ENCODE measurements at regions not wholly inside any gene's neighbourhood (a gene's known extent, or its start where the extent isn't known, plus 50 kb on each side); places are given as distances from the start of the nearest gene placed in this dataset.
"Not testable (repeated sequence)": the region's sequence is repeated elsewhere in the genome, so short reads cannot be mapped to it uniquely, and the experiment has no call there.

DNA sequence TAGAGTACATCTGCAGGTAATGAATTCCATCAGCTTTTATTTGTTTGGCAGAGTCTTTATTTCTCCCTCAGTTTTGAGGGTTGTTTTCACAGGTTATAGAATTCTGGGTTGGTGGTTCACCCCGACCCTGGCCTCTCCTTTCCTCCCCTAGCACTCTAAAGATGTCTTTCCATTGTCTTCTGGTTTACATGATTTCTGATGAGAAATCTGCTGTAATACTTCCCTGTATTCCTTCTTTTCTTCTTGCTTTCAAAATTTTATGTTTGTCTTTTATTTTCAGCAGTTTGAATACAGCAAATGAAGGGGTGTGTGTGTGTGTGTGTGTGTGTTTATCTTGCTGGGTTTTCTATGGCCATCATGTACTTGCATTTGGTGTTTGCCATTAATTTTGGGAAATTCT is 312.0 kb upstream of the RPS23 start:
- TF ChIP-seq TAF1 (IDR thresholded peaks at IDR 0.05; ENCODE audit: low read depth, low read length) (no peak), POLR2A (IDR thresholded peaks at IDR 0.05; ENCODE audit: low read depth, low read length) (no peak), POU2F2 (IDR thresholded peaks at IDR 0.05; ENCODE audit: low read depth, low read length) (no peak), PAX5 (IDR thresholded peaks at IDR 0.05; ENCODE audit: insufficient read depth, low read length, severe bottlenecking) (no peak), POLR2AphosphoS5 (IDR thresholded peaks at IDR 0.05; ENCODE audit: low read depth, low read length) (no peak), SPI1 (IDR thresholded peaks at IDR 0.05; ENCODE audit: low read depth, low read length) (no peak)
- FAIRE-seq (no peak), DNase-seq (ENCODE audit: insufficient read length, low spot score) (no peak)

DNA sequence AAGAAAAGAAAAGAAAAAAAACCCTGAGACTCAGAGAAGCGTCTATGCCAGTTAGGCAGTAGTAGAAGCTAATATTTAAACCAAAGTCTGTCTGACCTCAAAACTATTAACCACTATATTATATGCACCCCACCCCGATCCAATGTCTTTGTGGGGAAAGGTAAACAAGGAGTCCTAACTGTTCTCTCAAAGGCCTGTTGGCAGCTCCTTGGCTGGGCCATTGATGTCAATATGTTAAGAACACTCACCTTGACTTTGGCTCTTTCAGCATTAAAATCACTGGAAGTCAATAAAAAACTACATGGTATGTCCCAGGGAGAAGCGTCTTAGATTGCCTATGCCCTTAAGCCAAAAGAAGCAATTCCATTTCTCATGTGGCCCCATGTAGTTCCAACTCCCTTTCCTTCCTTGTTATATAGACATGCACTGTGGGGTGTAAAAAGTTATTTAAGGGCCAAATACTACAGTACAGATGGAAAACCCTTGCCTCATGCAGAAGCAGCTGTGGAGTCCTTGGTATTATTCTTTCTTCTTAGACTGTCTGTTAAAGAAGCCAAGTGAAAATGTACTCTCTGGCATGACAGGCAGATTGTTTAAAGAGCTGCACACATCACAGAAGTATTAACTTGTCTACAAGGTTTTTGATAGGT is 308.6 kb upstream of the RPS23 start:
- DNase-seq (ENCODE audit: insufficient read length, low spot score), result no peak
- no peak for FAIRE-seq
- TF ChIP-seq PAX5 (IDR thresholded peaks at IDR 0.05; ENCODE audit: insufficient read depth, low read length, severe bottlenecking) (no peak), POU2F2 (IDR thresholded peaks at IDR 0.05; ENCODE audit: low read depth, low read length) (no peak), POLR2AphosphoS5 (IDR thresholded peaks at IDR 0.05; ENCODE audit: low read depth, low read length) (no peak), TAF1 (IDR thresholded peaks at IDR 0.05; ENCODE audit: low read depth, low read length) (no peak), SPI1 (IDR thresholded peaks at IDR 0.05; ENCODE audit: low read depth, low read length) (no peak), POLR2A (IDR thresholded peaks at IDR 0.05; ENCODE audit: low read depth, low read length) (no peak)

DNA sequence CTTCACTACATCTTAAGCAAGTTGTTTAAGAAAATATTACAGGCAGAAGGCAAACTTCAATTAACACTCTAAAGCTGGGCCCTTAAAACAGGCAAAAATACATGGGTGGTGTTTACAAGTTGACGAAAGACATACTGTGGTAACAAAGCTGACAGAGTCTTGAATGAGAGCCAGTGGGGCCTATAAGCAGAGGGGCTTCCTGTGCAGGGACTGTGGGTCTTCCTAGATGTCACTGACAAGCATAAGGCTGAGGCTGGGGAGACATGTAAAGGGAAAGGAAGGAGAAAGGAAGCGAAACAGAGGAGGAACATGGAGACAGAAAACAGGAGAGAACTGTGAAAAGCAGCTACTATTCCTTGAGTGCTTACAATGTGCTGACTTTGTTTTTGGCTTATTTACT is 308.0 kb upstream of the RPS23 start:
- DNase-seq (ENCODE audit: insufficient read length, low spot score), result no peak
- TF ChIP-seq POLR2AphosphoS5 (IDR thresholded peaks at IDR 0.05; ENCODE audit: low read depth, low read length), result no peak
- TF ChIP-seq TAF1 (IDR thresholded peaks at IDR 0.05; ENCODE audit: low read depth, low read length), result no peak
- TF ChIP-seq POLR2A (IDR thresholded peaks at IDR 0.05; ENCODE audit: low read depth, low read length), result no peak
- TF ChIP-seq PAX5 (IDR thresholded peaks at IDR 0.05; ENCODE audit: insufficient read depth, low read length, severe bottlenecking), result no peak
- TF ChIP-seq SPI1 (IDR thresholded peaks at IDR 0.05; ENCODE audit: low read depth, low read length), result no peak
- TF ChIP-seq POU2F2 (IDR thresholded peaks at IDR 0.05; ENCODE audit: low read depth, low read length), result no peak
- no peak for FAIRE-seq

DNA sequence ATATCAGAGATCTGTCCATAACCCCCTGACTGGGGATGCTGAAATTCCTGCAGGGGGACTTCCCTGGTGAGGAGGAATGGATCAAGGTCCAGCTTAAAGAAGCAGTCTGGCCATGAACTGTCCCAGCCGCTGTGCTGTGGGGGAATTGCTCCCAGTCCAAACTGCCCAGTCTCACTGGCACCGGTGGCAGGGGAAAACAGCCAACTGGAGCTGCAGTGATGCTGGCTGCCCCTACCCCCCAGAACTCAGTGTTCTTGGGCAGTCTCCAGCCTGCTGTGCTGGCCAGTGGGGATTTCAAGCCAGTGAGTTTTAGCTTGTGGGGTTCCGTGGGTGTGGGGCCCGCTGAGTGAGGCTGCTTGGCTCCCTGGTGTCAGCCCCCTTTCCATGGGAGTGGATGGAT is 306.5 kb upstream of the RPS23 start:
- TF ChIP-seq POU2F2 (IDR thresholded peaks at IDR 0.05; ENCODE audit: low read depth, low read length), result no peak
- TF ChIP-seq PAX5 (IDR thresholded peaks at IDR 0.05; ENCODE audit: insufficient read depth, low read length, severe bottlenecking), result no peak
- TF ChIP-seq POLR2AphosphoS5 (IDR thresholded peaks at IDR 0.05; ENCODE audit: low read depth, low read length), result no peak
- FAIRE-seq (no peak), DNase-seq (ENCODE audit: insufficient read length, low spot score) (no peak)

DNA sequence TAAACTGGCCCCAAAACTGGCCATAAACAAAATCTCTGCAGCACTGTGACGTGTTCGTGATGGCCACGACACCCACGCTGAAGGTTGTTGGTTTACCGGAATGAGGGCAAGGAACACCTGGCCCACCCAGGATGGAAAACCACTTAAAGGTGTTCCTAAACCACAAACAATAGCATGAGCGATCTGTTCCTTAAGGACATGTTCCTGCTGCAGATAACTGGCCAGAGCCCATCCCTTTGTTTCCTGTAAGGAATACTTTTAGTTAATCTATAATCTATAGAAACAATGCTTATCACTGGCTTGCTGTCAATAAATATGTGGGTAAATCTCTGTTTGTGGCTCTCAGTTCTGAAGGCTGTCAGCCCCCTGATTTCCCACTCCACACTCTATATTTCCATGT is 305.2 kb upstream of the RPS23 start:
- not testable (repeated sequence) for FAIRE-seq

DNA sequence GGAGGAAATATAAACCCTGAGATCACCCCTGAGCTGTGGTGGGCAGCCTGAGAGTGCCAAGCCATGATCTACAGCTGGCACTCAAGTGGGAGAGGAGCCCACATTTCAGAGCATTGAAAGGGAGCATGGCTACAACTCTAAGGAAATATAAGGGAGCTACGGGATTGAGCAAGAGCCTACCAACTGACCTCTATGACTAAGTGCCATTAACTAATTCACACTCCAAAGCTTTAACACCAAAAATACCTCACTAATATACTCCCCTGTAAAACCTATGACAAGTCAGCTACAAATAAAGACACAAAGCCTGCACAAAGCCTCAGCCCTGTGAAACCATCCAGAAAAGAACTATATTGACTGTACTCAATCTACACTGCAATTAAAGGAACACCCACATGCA is 286.8 kb upstream of the RPS23 start:
- no peak for TF ChIP-seq POU2F2 (IDR thresholded peaks at IDR 0.05; ENCODE audit: low read depth, low read length)
- no peak for TF ChIP-seq SPI1 (IDR thresholded peaks at IDR 0.05; ENCODE audit: low read depth, low read length)
- TF ChIP-seq POLR2A (IDR thresholded peaks at IDR 0.05; ENCODE audit: low read depth, low read length), result no peak
- TF ChIP-seq TAF1 (IDR thresholded peaks at IDR 0.05; ENCODE audit: low read depth, low read length), result no peak
- TF ChIP-seq PAX5 (IDR thresholded peaks at IDR 0.05; ENCODE audit: insufficient read depth, low read length, severe bottlenecking), result no peak
- no peak for DNase-seq (ENCODE audit: insufficient read length, low spot score)
- no peak for FAIRE-seq

More for the DNA sequence above, 305.2 kb upstream of the RPS23 start:
- DNase-seq (ENCODE audit: insufficient read length, low spot score), result not testable (repeated sequence)

DNA sequence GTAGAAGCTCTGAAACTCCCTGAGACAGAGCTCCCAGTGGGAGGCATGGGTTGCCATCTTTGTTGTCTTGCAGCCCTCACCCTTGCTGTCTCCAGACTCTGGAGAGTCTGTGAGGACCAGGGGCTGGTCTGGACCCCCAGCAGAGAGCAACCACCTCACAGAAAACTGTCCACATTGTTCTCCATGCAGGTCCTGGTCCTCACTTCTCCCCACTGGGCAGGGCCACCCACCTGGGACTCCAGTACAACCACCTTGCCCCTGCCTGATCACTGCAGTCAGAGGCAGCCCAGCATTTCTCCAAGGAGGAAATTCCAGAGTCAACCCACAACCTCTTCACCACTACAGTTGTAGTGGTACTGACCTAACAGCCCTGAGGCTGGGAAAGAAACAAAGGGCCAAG is 285.6 kb upstream of the RPS23 start:
- DNase-seq (ENCODE audit: insufficient read length, low spot score) (no peak), FAIRE-seq (no peak)

DNA sequence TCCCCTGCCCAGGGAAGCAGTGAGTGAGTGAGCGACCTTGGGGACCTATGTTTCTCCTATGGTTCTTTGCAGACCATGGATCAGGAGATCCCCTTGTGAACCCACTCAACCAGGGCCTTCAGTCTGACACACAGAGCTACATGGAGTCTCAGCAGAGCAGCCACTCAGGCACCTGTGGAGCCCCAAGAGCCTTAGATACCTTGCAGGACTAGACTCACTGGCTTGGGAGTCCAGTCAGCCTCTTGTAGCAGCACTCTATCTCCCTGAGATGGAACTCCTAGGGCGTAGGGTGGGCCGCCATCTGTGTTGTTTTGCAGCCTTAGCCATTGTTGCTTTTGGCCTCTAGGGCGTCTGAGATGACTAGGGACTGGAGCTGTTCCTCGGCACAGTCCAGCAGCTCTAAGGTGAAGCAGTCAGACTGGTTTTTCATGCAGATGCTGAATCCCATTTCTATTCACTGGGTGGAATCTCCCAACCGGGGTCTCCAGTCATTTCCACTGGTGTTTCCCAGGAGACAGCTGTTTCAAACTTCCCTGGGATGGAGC is 284.6 kb upstream of the RPS23 start:
- no peak for TF ChIP-seq POLR2A (IDR thresholded peaks at IDR 0.05; ENCODE audit: low read depth, low read length)
- no peak for TF ChIP-seq POU2F2 (IDR thresholded peaks at IDR 0.05; ENCODE audit: low read depth, low read length)
- no peak for TF ChIP-seq TAF1 (IDR thresholded peaks at IDR 0.05; ENCODE audit: low read depth, low read length)
- no peak for TF ChIP-seq SPI1 (IDR thresholded peaks at IDR 0.05; ENCODE audit: low read depth, low read length)
- FAIRE-seq (no peak), DNase-seq (ENCODE audit: insufficient read length, low spot score) (no peak)

More for the DNA sequence above, 285.6 kb upstream of the RPS23 start:
- TF ChIP-seq POLR2A (IDR thresholded peaks at IDR 0.05; ENCODE audit: low read depth, low read length) (no peak), PAX5 (IDR thresholded peaks at IDR 0.05; ENCODE audit: insufficient read depth, low read length, severe bottlenecking) (no peak), TAF1 (IDR thresholded peaks at IDR 0.05; ENCODE audit: low read depth, low read length) (no peak), POU2F2 (IDR thresholded peaks at IDR 0.05; ENCODE audit: low read depth, low read length) (no peak), SPI1 (IDR thresholded peaks at IDR 0.05; ENCODE audit: low read depth, low read length) (no peak), POLR2AphosphoS5 (IDR thresholded peaks at IDR 0.05; ENCODE audit: low read depth, low read length) (no peak)

DNA sequence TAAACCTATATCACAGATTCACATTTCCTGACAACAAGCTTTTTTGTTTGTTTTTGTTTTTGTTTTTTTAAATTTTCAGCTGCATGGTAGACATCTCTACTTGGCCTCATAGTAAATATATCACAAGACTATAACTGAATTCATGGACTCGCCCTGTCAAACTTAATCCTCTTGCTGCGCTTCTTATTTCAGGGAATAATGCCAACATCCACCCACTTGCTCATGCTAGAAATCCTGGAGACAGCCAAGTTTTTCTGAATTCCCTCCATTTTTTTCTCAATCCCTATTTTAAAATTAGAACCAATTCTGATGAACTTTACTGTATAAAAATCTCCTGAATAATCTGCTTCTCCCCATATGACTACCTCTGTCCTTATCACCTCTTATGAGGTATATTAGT is 283.6 kb upstream of the RPS23 start:
- FAIRE-seq (no peak), DNase-seq (ENCODE audit: insufficient read length, low spot score) (no peak)
- no peak for TF ChIP-seq POLR2AphosphoS5 (IDR thresholded peaks at IDR 0.05; ENCODE audit: low read depth, low read length)
- no peak for TF ChIP-seq POU2F2 (IDR thresholded peaks at IDR 0.05; ENCODE audit: low read depth, low read length)
- no peak for TF ChIP-seq TAF1 (IDR thresholded peaks at IDR 0.05; ENCODE audit: low read depth, low read length)
- no peak for TF ChIP-seq POLR2A (IDR thresholded peaks at IDR 0.05; ENCODE audit: low read depth, low read length)
- no peak for TF ChIP-seq PAX5 (IDR thresholded peaks at IDR 0.05; ENCODE audit: insufficient read depth, low read length, severe bottlenecking)
- TF ChIP-seq SPI1 (IDR thresholded peaks at IDR 0.05; ENCODE audit: low read depth, low read length), result no peak

DNA sequence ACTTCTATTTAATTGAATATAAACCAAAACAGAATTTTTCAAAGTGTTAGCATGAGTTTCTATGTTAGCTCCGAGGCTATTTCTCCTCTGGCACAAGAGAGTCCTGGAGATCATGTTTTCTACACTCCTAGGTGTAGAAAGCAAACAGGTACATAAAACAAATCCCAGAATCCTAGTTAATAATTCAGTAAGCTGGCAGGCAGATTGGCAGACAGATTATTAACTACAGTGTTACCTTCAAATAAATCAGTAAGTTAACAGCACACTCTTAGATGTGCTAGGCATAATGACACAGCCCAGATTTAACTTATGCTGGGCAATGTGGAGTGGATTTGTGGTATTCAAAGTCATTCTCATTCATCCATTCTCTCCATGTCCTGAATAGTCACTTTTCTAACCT is 282.8 kb upstream of the RPS23 start:
- no peak for DNase-seq (ENCODE audit: insufficient read length, low spot score)
- TF ChIP-seq PAX5 (IDR thresholded peaks at IDR 0.05; ENCODE audit: insufficient read depth, low read length, severe bottlenecking) (no peak), SPI1 (IDR thresholded peaks at IDR 0.05; ENCODE audit: low read depth, low read length) (no peak), POLR2AphosphoS5 (IDR thresholded peaks at IDR 0.05; ENCODE audit: low read depth, low read length) (no peak), POLR2A (IDR thresholded peaks at IDR 0.05; ENCODE audit: low read depth, low read length) (no peak), TAF1 (IDR thresholded peaks at IDR 0.05; ENCODE audit: low read depth, low read length) (no peak)
- no peak for FAIRE-seq
